ENCODE measurements at regions not wholly inside any gene's neighbourhood (a gene's known extent, or its start where the extent isn't known, plus 50 kb on each side); places are given as distances from the start of the nearest gene placed in this dataset.

GRCh38 chr2:234254783-234255521, 204.4 kb downstream of the SPP2 start:
- Histone ChIP-seq H3K4me1 (ENCODE audit: control insufficient read depth, extremely low read depth, insufficient read depth, low read length) (peaks cover 86% of the 10 kb centered on the region), H2AFZ (ENCODE audit: control insufficient read depth, low read length) (no peak overlapping the region), H3K4me3 (ENCODE audit: control insufficient read depth in 2 of 3, extremely low read depth in 1 of 3, insufficient read depth in 2 of 3, low read depth in 1 of 3, low read length in 3 of 3) (no peak overlapping the region), H3K79me2 (ENCODE audit: control insufficient read depth, insufficient read depth, low read length) (no peaks in the 10 kb centered on the region), H3K9ac (ENCODE audit: control insufficient read depth, extremely low read depth, insufficient read depth, low read length) (peak overlapping the region; percentile 68), H3K9me3 (ENCODE audit: control insufficient read depth, low read depth, low read length) (no peaks in the 10 kb centered on the region), H3K9me1 (ENCODE audit: control insufficient read depth, extremely low read depth, insufficient read depth, low read length) (no peaks in the 10 kb centered on the region), H3K27ac (ENCODE audit: control insufficient read depth, insufficient read depth, low read length) (peak overlapping the region; percentile 97), H3K4me2 (ENCODE audit: control insufficient read depth, extremely low read depth, insufficient read depth, low read depth, low read length) (peak overlapping the region; percentile 55), H4K20me1 (ENCODE audit: control insufficient read depth, extremely low read depth, insufficient read depth, low read length) (no peaks in the 10 kb centered on the region), H3K36me3 (ENCODE audit: control insufficient read depth in 2 of 2, extremely low read depth in 1 of 2, insufficient read depth in 2 of 2, low read length in 2 of 2) (no peaks in the 10 kb centered on the region), H3K27me3 (ENCODE audit: control insufficient read depth, extremely low read depth, insufficient read depth, low read length) (no peaks in the 10 kb centered on the region)
- dilution Hi-C loops (cut with MboI; ENCODE audit: extremely low pct_ligation_motif_present, low sequenced_read_pairs): no loop called here
- DNase-seq (ENCODE audit: low read depth, low spot score): peak; percentile 57
- no peak for TF ChIP-seq EZH2 (IDR thresholded peaks at IDR 0.05; ENCODE audit: low read length)
- no peak for TF ChIP-seq CTCF (optimal IDR thresholded peaks at IDR 0.05 in 1 of 3, IDR thresholded peaks at IDR 0.05 in 1 of 3, conservative IDR thresholded peaks at IDR 0.05 in 1 of 3; ENCODE audit: extremely low read depth in 1 of 3, insufficient read depth in 2 of 3, low read length in 3 of 3)
- FAIRE-seq: peak; percentile 93

- dilution Hi-C loops (cut with MboI; ENCODE audit: extremely low pct_ligation_motif_present, low sequenced_read_pairs): no loop called here
- H3K4me2 ChIP-seq (ENCODE audit: control insufficient read depth, extremely low read depth, insufficient read depth, low read depth, low read length): no peak overlapping the region
- no peaks in the 10 kb centered on the region for H3K9me3 ChIP-seq (ENCODE audit: control insufficient read depth, low read depth, low read length)
- H3K36me3 ChIP-seq (ENCODE audit: control insufficient read depth in 2 of 2, extremely low read depth in 1 of 2, insufficient read depth in 2 of 2, low read length in 2 of 2): no peaks in the 10 kb centered on the region
- TF ChIP-seq CTCF (optimal IDR thresholded peaks at IDR 0.05 in 1 of 3, IDR thresholded peaks at IDR 0.05 in 1 of 3, conservative IDR thresholded peaks at IDR 0.05 in 1 of 3; ENCODE audit: extremely low read depth in 1 of 3, insufficient read depth in 2 of 3, low read length in 3 of 3) (no peak), EZH2 (IDR thresholded peaks at IDR 0.05; ENCODE audit: low read length) (no peak)
- H4K20me1 ChIP-seq (ENCODE audit: control insufficient read depth, extremely low read depth, insufficient read depth, low read length): no peaks in the 10 kb centered on the region
- no peaks in the 10 kb centered on the region for H3K79me2 ChIP-seq (ENCODE audit: control insufficient read depth, insufficient read depth, low read length)
- H3K27me3 ChIP-seq (ENCODE audit: control insufficient read depth, extremely low read depth, insufficient read depth, low read length): no peaks in the 10 kb centered on the region
- peaks cover 83% of the 10 kb centered on the region for H3K4me1 ChIP-seq (ENCODE audit: control insufficient read depth, extremely low read depth, insufficient read depth, low read length)
- DNase-seq (ENCODE audit: low read depth, low spot score) (no peak), FAIRE-seq (peak; percentile 73)
- peak overlapping the region; percentile 99 for H3K27ac ChIP-seq (ENCODE audit: control insufficient read depth, insufficient read depth, low read length)
- no peak overlapping the region for H3K4me3 ChIP-seq (ENCODE audit: control insufficient read depth in 2 of 3, extremely low read depth in 1 of 3, insufficient read depth in 2 of 3, low read depth in 1 of 3, low read length in 3 of 3)
- no peak overlapping the region for H2AFZ ChIP-seq (ENCODE audit: control insufficient read depth, low read length)
- no peak overlapping the region for H3K9ac ChIP-seq (ENCODE audit: control insufficient read depth, extremely low read depth, insufficient read depth, low read length)
- H3K9me1 ChIP-seq (ENCODE audit: control insufficient read depth, extremely low read depth, insufficient read depth, low read length): no peaks in the 10 kb centered on the region
Measured at GRCh38 chr2:234252772-234253171, 202.3 kb downstream of the SPP2 start.

All from keratinocyte (primary cell).